H1 (cell line): ENCODE measurements at regions not wholly inside any gene's neighbourhood (a gene's known extent, or its start where the extent isn't known, plus 50 kb on each side); places are given as distances from the start of the nearest gene placed in this dataset.
A peak's percentile ranks its signal among the peaks of the same experiment; 100 is the strongest.

Source experiments
- CTCF ChIA-PET: fragments of 300-600 bp; sonication (Branson Sonifier 250); formaldehyde crosslinking; loops from one replicate; lab custom pipeline; 2021; ENCODE audit not compliant: partially characterized antibody; lab: Charles Lee
- POLR2A ChIA-PET: fragments of 300-600 bp; sonication (Branson Sonifier 250); formaldehyde crosslinking; loops from one replicate; lab custom pipeline; 2021; ENCODE audit warnings: inconsistent platforms; ENCODE audit not compliant: partially characterized antibody; lab: Charles Lee
- DNase-seq, 2 experiments: peaks; one replicate each; pipeline versions ENCODE4 v3.0.0 to v3.0.0-alpha.2; 2010 to 2022; ENCODE audit warnings: low spot score in 2 of 2, low read depth in 1 of 2, mixed read lengths in 1 of 2
- FAIRE-seq: peaks from 2 replicates; lab custom pipeline; 2011; peaks lifted over from hg19 to GRCh38; lab: Jason Lieb, UNC
- H2AFZ ChIP-seq: 2 replicates; pipeline ENCODE4 v1.8.1; 2012; ENCODE audit warnings: low read length, inconsistent platforms
- H2AK5ac ChIP-seq: 2 replicates; pipeline ENCODE4 v1.6.1; 2013; ENCODE audit warnings: low read depth, low read length
- H2BK120ac ChIP-seq: replicated peaks from 2 replicates; pipeline ENCODE3; 2013; ENCODE audit warnings: low read depth, low read length, inconsistent platforms
- H2BK12ac ChIP-seq: 2 replicates; pipeline ENCODE4 v1.6.1; 2013; ENCODE audit warnings: low read depth, low read length
- H2BK15ac ChIP-seq: 2 replicates; pipeline ENCODE4 v1.6.1; 2013; ENCODE audit warnings: low read length
- H2BK20ac ChIP-seq: 2 replicates; pipeline ENCODE4 v1.6.1; 2013; ENCODE audit warnings: low read length
- H2BK5ac ChIP-seq: 2 replicates; pipeline ENCODE4 v1.6.1; 2013; ENCODE audit warnings: low read depth, low read length
- H3K14ac ChIP-seq: 2 replicates; pipeline ENCODE4 v1.6.1; 2013; ENCODE audit warnings: inconsistent platforms; ENCODE audit not compliant: insufficient read length
- H3K18ac ChIP-seq: 2 replicates; pipeline ENCODE4 v1.6.1; 2013; ENCODE audit warnings: low read length; ENCODE audit errors: extremely low read depth
- H3K23ac ChIP-seq: 2 replicates; pipeline ENCODE4 v1.6.1; 2013; ENCODE audit warnings: inconsistent platforms; ENCODE audit not compliant: insufficient read length
- H3K23me2 ChIP-seq: 2 replicates; pipeline ENCODE4 v1.6.1; 2013; ENCODE audit warnings: low read depth, low read length
- H3K27ac ChIP-seq: 2 replicates; pipeline ENCODE4 v1.6.1; 2011; ENCODE audit warnings: low read depth, low read length, inconsistent platforms
- H3K27me3 ChIP-seq, 4 experiments: replicated peaks in 1 of 4; 1 replicate in 1 of 4; 2 replicates in 3 of 4; pipeline versions ENCODE4 v1.6.1 to v1.8.1; 2011 to 2013; ENCODE audit warnings: low read length in 3 of 4, mild to moderate bottlenecking in 3 of 4, inconsistent platforms in 2 of 4, mixed read lengths in 2 of 4, moderate library complexity in 1 of 4; ENCODE audit not compliant: control insufficient read depth in 3 of 4, insufficient read depth in 3 of 4; ENCODE audit errors: extremely low read depth in 1 of 4
- H3K36me3 ChIP-seq, 4 experiments: 2 replicates each; pipeline versions ENCODE4 v1.6.1 to v1.8.1; 2011 to 2013; ENCODE audit warnings: mild to moderate bottlenecking in 4 of 4, low read length in 3 of 4, moderate library complexity in 2 of 4, control low read depth in 1 of 4, inconsistent platforms in 1 of 4; ENCODE audit not compliant: insufficient read depth in 4 of 4, control insufficient read depth in 2 of 4
- H3K4ac ChIP-seq: replicated peaks from 2 replicates; pipeline ENCODE3; 2013; ENCODE audit warnings: low read length, low read depth, mixed read lengths, inconsistent platforms; ENCODE audit not compliant: insufficient read length
- H3K4me1 ChIP-seq, 4 experiments: replicated peaks in 1 of 4; 1 replicate in 1 of 4; 2 replicates in 3 of 4; pipeline versions ENCODE4 v1.6.1 to v1.8.1; 2011 to 2013; ENCODE audit warnings: low read length in 3 of 4, inconsistent platforms in 2 of 4, mixed read lengths in 1 of 4; ENCODE audit not compliant: insufficient read depth in 4 of 4, control insufficient read depth in 3 of 4
- H3K4me2 ChIP-seq, 2 experiments: 2 replicates each; pipeline versions ENCODE4 v1.6.1 to v1.8.1; 2011 to 2013; ENCODE audit warnings: low read depth in 2 of 2, low read length in 2 of 2, control low read depth in 1 of 2, inconsistent platforms in 1 of 2, mild to moderate bottlenecking in 1 of 2; ENCODE audit not compliant: insufficient read depth in 1 of 2
- H3K4me3 ChIP-seq, 4 experiments: fragments of 200-600, 300-600 bp in 1 of 4; sonication (generic), shearing (Covaris generic), sonication (Bioruptor Twin) in 1 of 4; 2 replicates each; pipeline versions ENCODE4 v1.5.1 to v1.8.1; 2011 to 2016; ENCODE audit warnings: low read length in 4 of 4, low read depth in 3 of 4, control low read depth in 2 of 4, inconsistent platforms in 2 of 4, mild to moderate bottlenecking in 2 of 4, mixed read lengths in 1 of 4, moderate library complexity in 1 of 4; ENCODE audit not compliant: insufficient read depth in 2 of 4; ENCODE audit errors: extremely low read depth in 1 of 4
- H3K56ac ChIP-seq: replicated peaks from 2 replicates; pipeline ENCODE3; 2013; ENCODE audit warnings: low read depth, mild to moderate bottlenecking, mixed read lengths, low read length, inconsistent platforms; ENCODE audit not compliant: insufficient read length
- H3K79me1 ChIP-seq: 2 replicates; pipeline ENCODE4 v1.6.1; 2013; ENCODE audit warnings: low read depth, low read length, control low read depth
- H3K79me2 ChIP-seq, 2 experiments: 2 replicates each; pipeline versions ENCODE4 v1.6.1 to v1.8.1; 2012 to 2013; ENCODE audit warnings: low read length in 2 of 2, mild to moderate bottlenecking in 2 of 2, inconsistent platforms in 1 of 2; ENCODE audit not compliant: insufficient read depth in 2 of 2, control insufficient read depth in 1 of 2
- H3K9ac ChIP-seq, 4 experiments: replicated peaks in 1 of 4; 1 replicate in 1 of 4; 2 replicates in 3 of 4; pipeline versions ENCODE4 v1.6.1 to v1.8.1; 2011 to 2013; ENCODE audit warnings: low read depth in 3 of 4, low read length in 3 of 4, control low read depth in 2 of 4, mild to moderate bottlenecking in 2 of 4, moderate library complexity in 2 of 4, inconsistent platforms in 1 of 4; ENCODE audit errors: extremely low read depth in 1 of 4
- H3K9me3 ChIP-seq, 2 experiments: 2 replicates each; pipeline versions ENCODE4 v1.6.1 to v1.8.1; 2012 to 2013; ENCODE audit warnings: mild to moderate bottlenecking in 2 of 2, moderate library complexity in 2 of 2, control low read depth in 1 of 2, inconsistent platforms in 1 of 2, low read depth in 1 of 2, low read length in 1 of 2, mixed read lengths in 1 of 2; ENCODE audit not compliant: insufficient read depth in 2 of 2
- H4K20me1 ChIP-seq, 2 experiments: replicated peaks in 1 of 2; 2 replicates each; pipeline versions ENCODE3 to v1.8.1; 2011 to 2013; ENCODE audit warnings: inconsistent platforms in 2 of 2, low read length in 2 of 2, mild to moderate bottlenecking in 1 of 2; ENCODE audit not compliant: insufficient read depth in 2 of 2, control insufficient read depth in 1 of 2
- H4K5ac ChIP-seq: 2 replicates; pipeline ENCODE4 v1.6.1; 2013; ENCODE audit warnings: low read length, low read depth, mixed read lengths, inconsistent platforms; ENCODE audit not compliant: insufficient read length
- H4K8ac ChIP-seq: 2 replicates; pipeline ENCODE4 v1.8.0; 2013; ENCODE audit warnings: mild to moderate bottlenecking, moderate library complexity, low read length, inconsistent platforms; ENCODE audit not compliant: insufficient read depth; ENCODE audit errors: extremely low read depth
- H4K91ac ChIP-seq: replicated peaks from 2 replicates; pipeline ENCODE3; 2013; ENCODE audit warnings: low read length, mixed read lengths, inconsistent platforms; ENCODE audit not compliant: insufficient read length
- GABPA ChIP-seq: IDR thresholded peaks from 2 replicates; pipeline ENCODE4 v1.6.1; 2011; ENCODE audit warnings: mild to moderate bottlenecking, low read length, moderate library complexity, borderline replicate concordance; ENCODE audit not compliant: insufficient read depth
- SP4 ChIP-seq: IDR thresholded peaks from 2 replicates; pipeline ENCODE4 v1.6.1; 2012; ENCODE audit warnings: low read length, inconsistent platforms
- WGBS, 2 experiments: shearing (Covaris generic) in 1 of 2; methylation state at CpG; one replicate each; pipeline versions ENCODE4 v1.1.6 to v1.1.7; 2013 to 2015; ENCODE audit warnings: low lambda C conversion rate in 2 of 2, mixed read lengths in 2 of 2, inconsistent platforms in 1 of 2, low coverage in 1 of 2, missing lambda C conversion rate in 1 of 2; ENCODE audit not compliant: insufficient replicate concordance in 2 of 2, insufficient coverage in 1 of 2, insufficient read length in 1 of 2; ENCODE audit errors: extremely low coverage in 1 of 2, missing lambda C conversion rate in 1 of 2; 5-methylcytosine and 5-hydroxymethylcytosine counted together

DNA sequence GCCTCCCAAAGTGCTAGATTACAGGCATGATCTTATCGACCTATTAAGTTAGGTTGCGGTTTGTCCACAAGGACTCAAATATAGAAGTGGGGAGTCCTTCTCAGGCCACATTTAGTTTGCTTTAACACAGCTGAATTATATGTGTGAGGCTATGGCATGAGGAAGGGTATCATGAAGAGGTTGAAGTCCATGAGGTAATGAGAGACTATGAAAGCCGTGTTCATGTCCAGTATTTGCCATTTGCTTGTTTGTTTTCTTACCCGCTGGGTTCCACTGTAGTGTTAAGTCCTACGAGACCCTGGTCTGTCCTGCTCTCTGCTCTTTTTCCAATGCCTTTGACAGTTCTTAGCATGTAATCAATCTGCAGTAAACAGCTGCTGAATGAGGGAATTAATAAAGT, 1072.4 kb upstream of the EEF2KMT start:
- Histone ChIP-seq H4K8ac (no peak overlapping the region), H3K27me3 (no peaks in the 10 kb centered on the region), H3K79me2 (no peaks in the 10 kb centered on the region), H3K79me1 (no peaks in the 10 kb centered on the region), H3K4me3 (no peak overlapping the region), H3K9ac (no peak overlapping the region), H4K20me1 (no peaks in the 10 kb centered on the region), H2AK5ac (peak overlapping the region; percentile 25; the same call in 1 of the 2 replicates), H3K27ac (no peak overlapping the region), H3K18ac (no peak overlapping the region), H2AFZ (no peak overlapping the region), H4K91ac (no peak overlapping the region), H3K23me2 (no peaks in the 10 kb centered on the region), H3K14ac (no peak overlapping the region), H2BK120ac (no peak overlapping the region), H2BK20ac (no peak overlapping the region), H3K36me3 (no peaks in the 10 kb centered on the region), H4K5ac (no peak overlapping the region), H2BK15ac (no peak overlapping the region; the same call in 1 of the 2 replicates), H2BK12ac (no peak overlapping the region), H3K4me2 (no peak overlapping the region), H3K23ac (no peak overlapping the region), H2BK5ac (no peak overlapping the region), H3K4me1 (peaks cover 0 to 10% (median 6%) of the 10 kb centered on the region in 4 experiments; a peak in 5 of 7 replicates), H3K9me3 (no peaks in the 10 kb centered on the region), H3K4ac (no peak overlapping the region), H3K56ac (no peak overlapping the region)
- ChIA-PET CTCF (interaction anchor here (0.7 to 1.1 kb wide), 3 partner anchors 8 to 55 kb away, joined by 3 read pairs; no protein-coding TSS in a partner anchor), POLR2A (no interaction called here)
- no peak for DNase-seq
- 95% methylated on average over 5 of the region's 5 CpGs; no CpG with 5 or more reads in 1 of the 2 experiments for WGBS, 2 experiments
- no peak for FAIRE-seq
- TF ChIP-seq SP4 (no peak), GABPA (no peak)
